SU-DHL-6 (cell line): ENCODE measurements at regions not wholly inside any gene's neighbourhood (a gene's known extent, or its start where the extent isn't known, plus 50 kb on each side); places are given as distances from the start of the nearest gene placed in this dataset.

Experiments used
- H2AFZ ChIP-seq: fragments of 200-600 bp; sonication (generic); 2 replicates; pipeline ENCODE4 v1.6.1; 2014; ENCODE audit warnings: low read depth, mild to moderate bottlenecking, moderate library complexity, mixed read lengths, antibody characterized with exemption, low read length; ENCODE audit not compliant: severe bottlenecking
- H3F3A ChIP-seq: fragments of 200-600 bp; shearing (Covaris generic); 2 replicates; pipeline ENCODE4 v1.6.0; 2016; ENCODE audit warnings: antibody characterized with exemption, mild to moderate bottlenecking; ENCODE audit not compliant: insufficient read depth
- H3K27ac ChIP-seq: fragments of 200-600 bp; sonication (generic); 2 replicates; pipeline ENCODE4 v1.5.1; 2016; ENCODE audit warnings: low read depth, mild to moderate bottlenecking, low read length, moderate library complexity, mixed read lengths
- H3K27me3 ChIP-seq: fragments of 200-600 bp; sonication (generic), shearing (Covaris generic); 2 replicates; pipeline ENCODE4 v1.6.0; 2014; ENCODE audit warnings: mild to moderate bottlenecking, low read length
- H3K36me3 ChIP-seq: fragments of 200-600 bp; sonication (generic); 2 replicates; pipeline ENCODE4 v1.6.1; 2014; ENCODE audit warnings: mild to moderate bottlenecking, low read length, mixed read lengths
- H3K4me2 ChIP-seq: fragments of 300-600, 200-600 bp; shearing (Covaris generic), sonication (generic); 2 replicates; pipeline ENCODE4 v1.6.0; 2014; ENCODE audit warnings: low read length, low read depth, mild to moderate bottlenecking; ENCODE audit not compliant: poor library complexity, severe bottlenecking
- H3K4me3 ChIP-seq: fragments of 200-600 bp; sonication (generic); 2 replicates; pipeline ENCODE4 v1.5.1; 2014; ENCODE audit warnings: antibody characterized with exemption, low read length, mild to moderate bottlenecking, mixed read lengths; ENCODE audit not compliant: insufficient read depth, poor library complexity, severe bottlenecking
- H3K79me2 ChIP-seq: fragments of 200-600 bp; sonication (generic); 2 replicates; pipeline ENCODE4 v1.6.1; 2014; ENCODE audit warnings: mild to moderate bottlenecking, low read length, moderate library complexity; ENCODE audit not compliant: insufficient read depth
- H3K9ac ChIP-seq: fragments of 200-600 bp; sonication (generic); 2 replicates; pipeline ENCODE4 v1.7.0; 2014; ENCODE audit warnings: mild to moderate bottlenecking, low read length
- H3K9me2 ChIP-seq: fragments of 200-600 bp; sonication (generic); replicated peaks from 2 replicates; pipeline ENCODE4 v1.6.1; 2014; ENCODE audit warnings: low read length; ENCODE audit not compliant: insufficient read depth
- H3K9me3 ChIP-seq: fragments of 200-600 bp; sonication (generic); 2 replicates; pipeline ENCODE4 v1.6.1; 2014; ENCODE audit warnings: low read length, mixed read lengths; ENCODE audit not compliant: insufficient read depth
- H4K20me1 ChIP-seq: fragments of 200-600 bp; sonication (generic); 2 replicates; pipeline ENCODE4 v1.6.1; 2014; ENCODE audit warnings: low read depth, mild to moderate bottlenecking, antibody characterized with exemption, low read length, moderate library complexity, mixed read lengths
- CTCF ChIP-seq: fragments of 200-600 bp; sonication (generic); IDR thresholded peaks from one replicate; pipeline ENCODE4 v1.5.1; 2017; ENCODE audit warnings: antibody characterized with exemption, mild to moderate bottlenecking, low read length, moderate library complexity; ENCODE audit not compliant: insufficient read depth, poor library complexity, severe bottlenecking
- EZH2phosphoT487 ChIP-seq: fragments of 200-600 bp; sonication (generic), shearing (Covaris generic); conservative IDR thresholded peaks from 2 replicates; pipeline ENCODE4 v1.6.1; 2018; ENCODE audit warnings: mild to moderate bottlenecking, antibody characterized with exemption, low read length, moderate library complexity, mixed read lengths

- Histone ChIP-seq H4K20me1 (no peaks in the 10 kb centered on the region), H3K27me3 (no peaks in the 10 kb centered on the region), H3F3A (no peaks in the 10 kb centered on the region), H3K79me2 (no peaks in the 10 kb centered on the region), H3K9me3 (no peaks in the 10 kb centered on the region), H3K36me3 (no peaks in the 10 kb centered on the region), H3K4me3 (no peak overlapping the region), H3K4me2 (no peak overlapping the region), H2AFZ (no peak overlapping the region), H3K27ac (no peak overlapping the region), H3K9ac (no peak overlapping the region), H3K9me2 (no peaks in the 10 kb centered on the region)
- TF ChIP-seq CTCF (no peak), EZH2phosphoT487 (no peak)
These were observed 434.8 kb downstream of the ANKRD50 start for GRCh38 chr4:124277691-124278090.

GRCh38 chr4:124278477-124278876 is 434.1 kb downstream of the ANKRD50 start:
- Histone ChIP-seq H3K27ac (no peak overlapping the region), H3F3A (no peaks in the 10 kb centered on the region), H3K9me3 (no peaks in the 10 kb centered on the region), H4K20me1 (no peaks in the 10 kb centered on the region), H3K9me2 (no peaks in the 10 kb centered on the region), H3K27me3 (no peaks in the 10 kb centered on the region), H3K4me3 (no peak overlapping the region), H3K79me2 (no peaks in the 10 kb centered on the region), H3K4me2 (no peak overlapping the region), H2AFZ (no peak overlapping the region), H3K36me3 (no peaks in the 10 kb centered on the region), H3K9ac (no peak overlapping the region)
- TF ChIP-seq EZH2phosphoT487, result no peak
- no peak for TF ChIP-seq CTCF

GRCh38 chr4:124279741-124280140 is 432.8 kb downstream of the ANKRD50 start:
- Histone ChIP-seq H3K9me3 (no peaks in the 10 kb centered on the region), H3K27ac (no peak overlapping the region), H3K9me2 (no peaks in the 10 kb centered on the region), H3K9ac (no peak overlapping the region), H3F3A (no peaks in the 10 kb centered on the region), H3K27me3 (no peaks in the 10 kb centered on the region), H3K79me2 (no peaks in the 10 kb centered on the region), H4K20me1 (no peaks in the 10 kb centered on the region), H2AFZ (no peak overlapping the region), H3K4me2 (no peak overlapping the region), H3K36me3 (no peaks in the 10 kb centered on the region), H3K4me3 (no peak overlapping the region)
- TF ChIP-seq EZH2phosphoT487 (no peak), CTCF (no peak)
